NCI-H1436 treated with DMSO at 0.1 percent for 48 hours (cell line): ENCODE measurements at regions not wholly inside any gene's neighbourhood (a gene's known extent, or its start where the extent isn't known, plus 50 kb on each side); places are given as distances from the start of the nearest gene placed in this dataset.
A peak's percentile ranks its signal among the peaks of the same experiment; 100 is the strongest.

Source experiments
- DNase-seq: peaks from one replicate; lab custom pipeline; 2025; lab: John Stamatoyannopoulos, UW

DNA sequence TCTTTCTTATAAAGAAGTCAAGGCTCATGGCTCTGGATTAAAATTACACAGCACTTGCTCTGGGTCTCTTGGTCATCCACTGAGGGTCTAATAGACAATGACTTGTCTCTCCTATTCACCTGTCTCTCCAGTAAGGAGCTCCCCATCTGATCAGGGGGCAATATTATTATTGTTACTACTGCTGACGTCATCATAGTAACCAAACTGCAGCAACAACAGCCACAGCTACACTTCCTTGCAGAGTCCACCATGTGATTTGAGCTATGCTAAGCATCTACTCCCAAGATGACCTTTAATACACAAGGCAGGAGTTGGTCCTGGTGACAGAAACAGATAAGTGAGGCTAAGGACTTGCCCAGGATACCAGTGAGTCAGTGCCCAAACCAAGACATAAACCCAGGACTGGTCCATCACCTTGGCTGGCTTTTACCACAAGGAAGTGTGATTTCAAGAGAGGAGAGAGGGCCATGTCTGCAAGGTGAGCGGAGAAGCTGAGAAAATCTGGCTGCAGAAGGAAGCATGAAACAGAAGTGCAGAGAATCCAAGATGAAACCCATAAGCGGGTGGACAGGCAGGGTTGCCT is 602.5 kb downstream of the PTPRU start:
- DNase-seq, result no peak

GRCh38 chr1:29836651-29837646 is 600.6 kb downstream of the PTPRU start:
- no peak for DNase-seq

DNA sequence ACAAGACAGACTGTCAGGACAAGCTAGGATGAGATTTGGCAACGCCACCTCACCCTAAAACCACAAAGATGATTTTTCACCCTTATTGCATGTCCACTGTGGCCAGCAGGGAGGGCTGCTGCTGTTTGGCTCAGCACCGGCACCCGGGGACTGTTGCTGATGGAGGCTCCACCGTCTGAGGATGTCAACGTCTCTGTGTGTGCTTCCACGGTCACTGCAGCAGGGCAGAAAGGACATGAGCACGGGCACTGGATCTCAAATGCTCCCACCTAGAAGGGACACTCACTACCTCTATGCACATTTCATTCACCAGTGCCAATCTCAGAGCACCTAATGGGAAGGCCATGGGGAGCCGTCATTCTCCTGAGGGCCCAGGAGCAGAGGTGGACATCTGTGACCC is 599.6 kb downstream of the PTPRU start:
- no peak for DNase-seq

GRCh38 chr1:29835406-29835805 is 599.1 kb downstream of the PTPRU start:
- peak; percentile 50 for DNase-seq

DNA sequence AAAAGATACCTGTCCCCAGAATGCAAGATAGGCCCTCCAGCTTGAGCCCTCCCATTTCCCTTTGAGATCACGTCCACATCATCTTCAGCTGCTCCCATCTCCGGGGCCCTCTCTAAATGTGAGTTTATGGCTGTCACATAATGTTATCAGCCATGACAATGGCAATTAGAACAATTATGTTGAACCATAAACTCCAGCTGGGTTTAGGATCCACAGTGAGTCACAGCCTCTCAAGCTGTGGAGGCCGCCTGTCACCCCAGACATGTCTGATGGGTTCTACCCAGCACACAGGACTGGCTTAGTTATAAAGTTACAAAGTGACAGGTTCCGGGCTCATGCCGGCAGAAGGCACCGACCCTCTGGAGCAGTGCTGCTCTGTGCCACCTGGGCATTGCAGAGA is 597.3 kb downstream of the PTPRU start:
- DNase-seq, result peak; percentile 84

DNA sequence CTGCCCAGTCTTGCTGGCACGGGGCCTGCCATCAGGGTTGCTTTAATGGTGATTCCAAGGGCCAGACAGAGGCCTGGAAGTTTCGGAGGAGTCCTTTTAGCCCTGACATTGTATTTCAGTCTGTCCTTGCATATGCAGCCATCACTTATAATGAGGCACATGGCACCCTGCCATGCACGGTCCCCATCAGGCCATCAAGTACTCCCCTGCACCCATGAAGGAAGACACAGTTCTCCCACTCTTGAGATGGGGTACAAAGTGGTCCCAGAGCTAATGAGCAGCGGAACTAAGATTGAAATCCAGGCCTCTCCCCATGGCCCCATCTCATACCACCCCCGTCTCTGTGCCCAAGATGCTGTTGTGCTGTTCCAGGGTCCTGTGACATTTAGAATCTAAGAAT is 596.6 kb downstream of the PTPRU start:
- DNase-seq, result no peak

GRCh38 chr1:29832471-29832870 is 596.1 kb downstream of the PTPRU start:
- no peak for DNase-seq

DNA sequence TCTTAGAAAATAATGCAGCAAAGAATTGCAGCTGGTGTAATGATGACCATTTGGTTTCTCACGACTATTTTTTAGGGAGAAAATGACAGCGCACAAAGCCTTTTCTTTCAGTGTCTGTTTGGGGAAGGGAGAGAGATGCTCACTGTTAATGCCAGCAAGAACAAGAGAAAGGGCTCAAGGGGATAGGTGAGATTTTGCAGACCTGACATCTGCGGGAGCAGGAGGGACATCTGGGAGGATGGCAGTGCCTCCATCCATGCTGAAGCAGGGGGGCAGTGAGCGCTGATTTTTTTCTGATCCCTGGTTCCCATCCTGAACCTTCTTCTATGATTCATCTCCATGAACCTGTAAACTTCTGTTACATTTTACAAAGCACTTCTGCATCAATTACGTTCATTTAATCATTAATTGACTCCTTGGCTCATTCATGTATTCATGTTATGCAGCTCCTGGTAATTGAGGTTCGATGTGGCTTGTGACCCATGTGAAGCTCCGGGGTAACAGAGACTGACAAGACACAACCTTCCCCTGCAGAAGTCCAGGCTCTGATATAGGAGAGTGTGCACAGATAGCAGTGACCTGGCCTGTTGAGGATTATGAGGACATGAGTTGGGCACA is 595.3 kb downstream of the PTPRU start:
- no peak for DNase-seq

- DNase-seq, result no peak
These were observed 594.6 kb downstream of the PTPRU start for GRCh38 chr1:29830916-29831315.

DNA sequence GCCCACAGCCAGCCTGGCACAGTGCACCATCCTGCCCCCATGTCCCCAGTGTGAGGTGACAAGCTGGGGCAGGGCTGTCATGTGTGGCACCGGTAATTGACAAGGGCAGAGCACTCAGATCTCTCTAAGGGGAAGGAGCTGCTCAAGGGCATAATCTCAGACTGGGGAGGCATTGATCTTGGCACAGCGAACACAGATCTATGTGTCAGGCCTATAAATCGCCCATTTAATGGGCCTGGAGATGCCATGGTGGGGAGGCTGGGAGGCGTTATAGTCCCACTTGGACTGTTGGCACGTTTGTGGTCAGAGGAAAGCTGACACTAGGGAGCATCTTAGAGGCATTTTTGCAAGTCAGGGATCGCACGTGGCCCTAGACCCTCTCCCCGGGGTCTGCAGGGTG is 594.1 kb downstream of the PTPRU start:
- peak; percentile 46 for DNase-seq

DNA sequence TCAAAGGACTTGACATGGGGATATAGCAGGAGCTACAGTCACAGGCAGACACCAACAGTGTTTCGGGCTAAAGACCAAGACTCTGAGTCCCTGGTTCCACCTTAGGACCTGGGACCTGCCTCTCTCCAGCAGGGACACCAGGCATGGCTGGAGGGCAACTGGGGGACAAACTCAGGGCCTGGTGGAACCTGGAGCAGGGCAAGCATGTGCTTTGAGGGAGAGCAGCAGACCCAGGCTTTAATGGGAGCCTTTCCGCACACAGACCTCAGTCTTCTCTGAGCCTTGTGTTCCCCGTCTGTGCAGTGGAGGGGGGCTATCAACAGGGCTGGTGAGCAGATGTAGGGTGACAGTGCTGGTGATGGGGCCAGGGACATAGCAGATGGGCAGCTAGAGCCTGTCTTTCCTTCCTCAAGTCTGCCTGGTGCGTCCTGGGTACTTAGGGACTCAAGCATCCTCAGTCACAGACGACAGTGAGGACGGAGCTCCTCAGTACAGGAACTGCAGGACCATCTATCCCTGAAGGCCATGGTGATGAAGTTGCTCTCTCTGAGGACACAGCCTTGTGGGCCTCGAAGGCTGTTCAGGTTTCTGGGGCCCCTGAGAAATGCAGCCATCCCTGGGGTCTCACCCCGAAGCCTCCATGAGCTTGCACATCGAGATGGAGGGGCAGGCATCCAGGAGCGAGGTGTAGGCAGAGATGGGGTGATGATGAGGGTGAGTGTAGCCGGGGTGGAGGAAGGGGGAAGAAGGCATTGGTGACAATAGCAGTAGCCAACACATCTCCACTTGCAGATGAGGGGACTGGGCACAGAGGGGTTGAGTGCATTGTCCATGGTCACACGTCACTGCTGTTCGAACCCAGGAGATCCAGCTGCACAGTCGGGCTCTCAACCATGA is 593.4 kb downstream of the PTPRU start:
- no peak for DNase-seq

DNA sequence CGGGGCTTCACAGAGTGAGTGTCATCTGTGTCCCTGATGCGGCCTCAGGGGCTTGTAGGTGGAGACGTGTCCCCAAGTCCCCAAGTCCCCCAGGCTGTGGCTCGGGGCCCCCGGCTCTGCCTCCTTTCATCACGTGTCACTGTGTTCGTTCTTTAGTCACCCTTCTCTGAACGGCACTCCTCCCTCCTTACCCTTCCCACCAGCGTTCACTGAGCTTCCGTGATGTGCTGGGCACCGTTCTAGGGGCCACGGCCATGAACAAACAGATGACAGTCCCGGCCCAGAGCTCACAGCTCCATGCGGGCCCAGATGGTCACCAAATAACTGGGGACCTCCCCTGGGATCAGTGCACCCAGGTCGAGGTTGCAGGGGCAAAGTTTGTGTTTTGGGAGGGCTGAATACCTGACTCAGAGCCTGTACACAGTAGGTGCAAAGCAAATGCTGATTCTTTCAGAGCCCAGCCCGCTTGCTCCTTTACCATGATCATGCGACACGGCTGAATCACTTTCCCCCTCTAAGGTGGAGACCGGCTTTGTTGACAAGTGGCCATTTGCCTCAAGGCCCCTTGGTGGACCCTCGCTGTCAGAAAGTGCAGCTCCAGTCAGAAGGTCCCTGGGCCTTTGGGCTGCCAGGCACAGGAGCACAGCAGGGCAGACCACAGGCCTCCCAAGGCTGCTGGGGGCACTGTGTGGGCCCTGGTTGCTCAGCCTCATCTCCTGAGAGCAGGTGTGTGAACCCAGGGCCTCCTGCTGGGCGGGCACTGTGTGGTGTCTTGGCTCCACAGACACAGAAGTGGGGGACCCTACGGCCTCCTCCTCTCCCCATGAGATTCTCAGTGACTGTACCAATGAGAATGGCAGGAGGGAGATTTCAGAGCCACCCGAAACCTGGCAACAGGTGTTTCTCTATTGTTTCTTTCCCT is 592.5 kb downstream of the PTPRU start:
- no peak for DNase-seq

- DNase-seq, result no peak
These were observed 591.6 kb downstream of the PTPRU start for GRCh38 chr1:29827801-29828525.

GRCh38 chr1:29827237-29827750 is 591.0 kb downstream of the PTPRU start:
- no peak for DNase-seq

DNA sequence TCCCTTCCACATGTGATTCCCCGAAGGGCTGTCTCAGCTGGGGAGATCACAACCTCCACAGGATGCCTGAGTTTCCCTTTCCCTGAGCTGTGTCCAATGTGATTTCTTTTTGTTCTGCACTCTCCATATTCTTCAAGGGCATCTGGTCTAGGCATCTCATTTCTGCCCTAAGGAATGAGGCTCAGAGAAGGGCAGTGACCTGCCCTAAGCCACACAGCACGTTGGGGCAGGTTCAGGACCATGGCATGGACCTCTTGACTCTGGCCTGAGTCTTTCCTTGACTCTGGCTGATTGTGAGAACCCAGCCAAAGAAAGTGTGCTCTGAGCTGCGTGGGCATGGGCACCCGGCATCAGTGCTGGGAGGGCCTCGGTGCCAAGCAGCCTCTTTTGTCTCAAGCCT is 590.3 kb downstream of the PTPRU start:
- no peak for DNase-seq

GRCh38 chr1:29825941-29826415 is 589.7 kb downstream of the PTPRU start:
- DNase-seq, result no peak

DNA sequence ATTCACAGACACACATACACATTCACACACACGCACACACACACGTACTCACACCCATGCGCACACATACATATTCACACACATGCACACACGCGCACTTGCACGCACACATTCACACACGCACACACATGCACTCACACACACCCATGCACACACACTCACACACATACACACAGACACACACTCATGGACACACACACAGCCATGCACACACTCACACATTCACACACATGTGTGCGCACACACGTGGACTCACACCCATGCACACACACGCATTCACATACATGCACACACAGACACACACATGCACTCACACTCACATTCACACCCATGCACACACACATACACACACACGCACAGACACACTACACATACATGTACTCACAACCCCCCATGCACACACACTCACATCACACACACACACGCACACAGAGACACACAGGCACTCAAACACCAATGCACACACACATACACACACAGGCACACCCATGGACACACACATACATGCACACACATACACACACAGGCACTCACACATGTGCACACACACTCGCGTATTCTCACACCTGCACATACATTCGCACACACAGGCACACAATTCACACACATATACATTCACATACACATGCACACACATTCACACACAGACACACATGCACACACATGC is 589.1 kb downstream of the PTPRU start:
- no peak for DNase-seq

GRCh38 chr1:29824511-29825273 is 588.4 kb downstream of the PTPRU start:
- no peak for DNase-seq
